Panc1 (cell line): ENCODE measurements at regions not wholly inside any gene's neighbourhood (a gene's known extent, or its start where the extent isn't known, plus 50 kb on each side); places are given as distances from the start of the nearest gene placed in this dataset.

Experiments
- ATAC-seq: fragments of 200-7000 bp; cut with Tn5 transposase; 2 replicates; pipeline ENCODE4 v1.9.1; 2020; ENCODE audit warnings: mild to moderate bottlenecking, moderate library complexity
- BruUV-seq: library from RNA; stranded (reverse); fragments of 400-500 nt; replicated peaks from 2 replicates; lab custom pipeline; 2021; lab: Mats Ljungman, UMichigan
- CTCF ChIA-PET: fragments of 300-600 bp; sonication (Branson Sonifier 250); formaldehyde crosslinking; loops from one replicate; lab custom pipeline; 2022; ENCODE audit warnings: antibody characterized with exemption; lab: Charles Lee
- POLR2A ChIA-PET: fragments of 300-600 bp; sonication (Branson Sonifier 250); formaldehyde crosslinking; loops from one replicate; lab custom pipeline; 2022; ENCODE audit warnings: antibody characterized with exemption; lab: Charles Lee
- DNase-seq: peaks from one replicate; pipeline ENCODE4 v3.0.0-alpha.2; 2010; ENCODE audit warnings: low read depth, low spot score
- H3K27ac ChIP-seq: 2 replicates; pipeline ENCODE4 v1.5.1; 2011; ENCODE audit warnings: mild to moderate bottlenecking, low read length, inconsistent platforms
- H3K27me3 ChIP-seq: fragments of 200-500 bp; sonication (Bioruptor generic); 2 replicates; pipeline ENCODE4 v1.6.0; 2014; ENCODE audit warnings: low read length, inconsistent platforms; ENCODE audit not compliant: control insufficient read depth, insufficient read depth
- H3K36me3 ChIP-seq: fragments of 200-500 bp; sonication (Bioruptor generic); 2 replicates; pipeline ENCODE4 v1.5.1; 2014; ENCODE audit warnings: inconsistent platforms, mild to moderate bottlenecking, low read length, moderate library complexity; ENCODE audit not compliant: control insufficient read depth, insufficient read depth
- H3K4me1 ChIP-seq: 2 replicates; pipeline ENCODE4 v1.5.1; 2011; ENCODE audit warnings: inconsistent platforms, mild to moderate bottlenecking, low read length, moderate library complexity; ENCODE audit not compliant: control insufficient read depth, insufficient read depth
- H3K4me3 ChIP-seq, 2 experiments: 2 replicates each; pipeline ENCODE4 v1.5.1; 2011 to 2012; ENCODE audit warnings: low read depth in 2 of 2, low read length in 2 of 2, mild to moderate bottlenecking in 2 of 2, inconsistent platforms in 1 of 2, moderate library complexity in 1 of 2
- H3K9me3 ChIP-seq: fragments of 200-500 bp; sonication (Bioruptor generic); 2 replicates; pipeline ENCODE4 v1.5.1; 2014; ENCODE audit warnings: low read depth, mild to moderate bottlenecking, inconsistent platforms, low read length, moderate library complexity; ENCODE audit not compliant: control insufficient read depth, insufficient read depth
- CTCF ChIP-seq: fragments of 450-650 bp; IDR thresholded peaks from 2 replicates; pipeline ENCODE4 v1.5.1; 2017; ENCODE audit warnings: mild to moderate bottlenecking
- POLR2AphosphoS5 ChIP-seq: IDR thresholded peaks from 2 replicates; pipeline ENCODE4 v1.6.1; 2012; ENCODE audit warnings: mild to moderate bottlenecking, low read depth, low read length, moderate library complexity
- SIN3A ChIP-seq: IDR thresholded peaks from 2 replicates; pipeline ENCODE4 v1.6.1; 2012; ENCODE audit warnings: low read depth, mild to moderate bottlenecking, low read length, moderate library complexity, borderline replicate concordance; ENCODE audit not compliant: insufficient read depth
- TCF7L2 ChIP-seq: IDR thresholded peaks from 2 replicates; pipeline ENCODE4 v1.6.1; 2011; ENCODE audit warnings: mild to moderate bottlenecking, low read depth, low read length, inconsistent platforms
- in situ Hi-C: cut with HindIII; loops from 2 replicates; pipeline ENCODE4 v1.10.0; 2016; ENCODE audit warnings: low sequenced_read_pairs, low pct_unique_long_range_greater_than_20kb
- intact Hi-C: fragments of 100-400 bp; cut with micrococcal nuclease; formaldehyde crosslinking; loops from one replicate; pipeline ENCODE4 v1.10.0; 2022; ENCODE audit not compliant: unreplicated experiment
- TF ChIP-seq, protein P1 (sequence below), 2 experiments: IDR thresholded peaks; 2 replicates each; pipeline ENCODE4 v1.6.1; 2011 to 2012; ENCODE audit warnings: low read depth in 2 of 2, control low read depth in 1 of 2, low read length in 1 of 2, mild to moderate bottlenecking in 1 of 2, moderate library complexity in 1 of 2; ENCODE audit not compliant: insufficient read depth in 1 of 2

GRCh38 chr10:117804470-117805011 is 242.2 kb downstream of the RAB11FIP2 start:
- POLR2A ChIA-PET, result no interaction called here
- Histone ChIP-seq H3K27ac (no peak overlapping the region), H3K27me3 (no peaks in the 10 kb centered on the region), H3K36me3 (no peaks in the 10 kb centered on the region), H3K9me3 (no peaks in the 10 kb centered on the region), H3K4me3 (no peak overlapping the region), H3K4me1 (no peaks in the 10 kb centered on the region)
- TF ChIP-seq TCF7L2, result no peak
- no peak for TF ChIP-seq CTCF
- TF ChIP-seq, protein P1, sequence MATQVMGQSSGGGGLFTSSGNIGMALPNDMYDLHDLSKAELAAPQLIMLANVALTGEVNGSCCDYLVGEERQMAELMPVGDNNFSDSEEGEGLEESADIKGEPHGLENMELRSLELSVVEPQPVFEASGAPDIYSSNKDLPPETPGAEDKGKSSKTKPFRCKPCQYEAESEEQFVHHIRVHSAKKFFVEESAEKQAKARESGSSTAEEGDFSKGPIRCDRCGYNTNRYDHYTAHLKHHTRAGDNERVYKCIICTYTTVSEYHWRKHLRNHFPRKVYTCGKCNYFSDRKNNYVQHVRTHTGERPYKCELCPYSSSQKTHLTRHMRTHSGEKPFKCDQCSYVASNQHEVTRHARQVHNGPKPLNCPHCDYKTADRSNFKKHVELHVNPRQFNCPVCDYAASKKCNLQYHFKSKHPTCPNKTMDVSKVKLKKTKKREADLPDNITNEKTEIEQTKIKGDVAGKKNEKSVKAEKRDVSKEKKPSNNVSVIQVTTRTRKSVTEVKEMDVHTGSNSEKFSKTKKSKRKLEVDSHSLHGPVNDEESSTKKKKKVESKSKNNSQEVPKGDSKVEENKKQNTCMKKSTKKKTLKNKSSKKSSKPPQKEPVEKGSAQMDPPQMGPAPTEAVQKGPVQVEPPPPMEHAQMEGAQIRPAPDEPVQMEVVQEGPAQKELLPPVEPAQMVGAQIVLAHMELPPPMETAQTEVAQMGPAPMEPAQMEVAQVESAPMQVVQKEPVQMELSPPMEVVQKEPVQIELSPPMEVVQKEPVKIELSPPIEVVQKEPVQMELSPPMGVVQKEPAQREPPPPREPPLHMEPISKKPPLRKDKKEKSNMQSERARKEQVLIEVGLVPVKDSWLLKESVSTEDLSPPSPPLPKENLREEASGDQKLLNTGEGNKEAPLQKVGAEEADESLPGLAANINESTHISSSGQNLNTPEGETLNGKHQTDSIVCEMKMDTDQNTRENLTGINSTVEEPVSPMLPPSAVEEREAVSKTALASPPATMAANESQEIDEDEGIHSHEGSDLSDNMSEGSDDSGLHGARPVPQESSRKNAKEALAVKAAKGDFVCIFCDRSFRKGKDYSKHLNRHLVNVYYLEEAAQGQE (IDR thresholded peaks at IDR 0.05; ENCODE audit: insufficient read depth in 1 of 2, low read depth in 2 of 2, low read length in 1 of 2), result no peak
- no peak for TF ChIP-seq SIN3A
- TF ChIP-seq POLR2AphosphoS5, result no peak
- in situ Hi-C loops, result no loop called here
- BruUV-seq, result no TSS peak
- no peak for ATAC-seq
- CTCF ChIA-PET, result no interaction called here
- DNase-seq, result no peak
- intact Hi-C loops, result no loop called here

DNA sequence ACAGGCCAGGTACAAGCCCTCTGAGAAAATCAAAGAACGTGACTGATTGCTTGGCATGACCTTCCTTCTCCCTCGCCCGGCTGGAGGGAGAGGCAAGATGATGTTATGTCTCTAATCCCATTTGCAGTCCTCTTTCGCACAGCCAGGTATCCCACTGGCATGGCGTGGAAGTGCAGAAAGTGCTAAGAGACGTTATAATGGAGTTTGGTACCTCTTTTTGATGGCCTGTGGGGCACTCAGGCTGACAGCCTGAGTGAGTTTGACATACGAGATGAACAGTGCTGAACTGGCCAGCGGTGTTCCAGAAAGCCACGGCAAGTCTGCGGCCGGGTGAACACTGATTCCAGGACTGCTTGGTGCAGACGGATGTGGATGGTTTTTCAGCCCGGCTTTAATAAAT is 241.6 kb downstream of the RAB11FIP2 start:
- in situ Hi-C loops (no loop called here), intact Hi-C loops (no loop called here)
- BruUV-seq, result no TSS peak
- no peak overlapping the region for H3K4me3 ChIP-seq
- no peaks in the 10 kb centered on the region for H3K9me3 ChIP-seq
- H3K4me1 ChIP-seq, result no peaks in the 10 kb centered on the region
- ATAC-seq, result no peak
- TF ChIP-seq CTCF, result no peak
- no peak for TF ChIP-seq POLR2AphosphoS5
- TF ChIP-seq SIN3A, result no peak
- TF ChIP-seq TCF7L2, result no peak
- TF ChIP-seq, protein P1 (IDR thresholded peaks at IDR 0.05; ENCODE audit: insufficient read depth in 1 of 2, low read depth in 2 of 2, low read length in 1 of 2), result no peak
- no peak overlapping the region for H3K27ac ChIP-seq
- no peaks in the 10 kb centered on the region for H3K27me3 ChIP-seq
- H3K36me3 ChIP-seq, result no peaks in the 10 kb centered on the region
- DNase-seq, result no peak
- CTCF ChIA-PET, result no interaction called here
- POLR2A ChIA-PET, result no interaction called here
